ENCODE measurements at regions not wholly inside any gene's neighbourhood (a gene's known extent, or its start where the extent isn't known, plus 50 kb on each side); places are given as distances from the start of the nearest gene placed in this dataset.
"Not testable (repeated sequence)": the region's sequence is repeated elsewhere in the genome, so short reads cannot be mapped to it uniquely, and the experiment has no call there.

DNA sequence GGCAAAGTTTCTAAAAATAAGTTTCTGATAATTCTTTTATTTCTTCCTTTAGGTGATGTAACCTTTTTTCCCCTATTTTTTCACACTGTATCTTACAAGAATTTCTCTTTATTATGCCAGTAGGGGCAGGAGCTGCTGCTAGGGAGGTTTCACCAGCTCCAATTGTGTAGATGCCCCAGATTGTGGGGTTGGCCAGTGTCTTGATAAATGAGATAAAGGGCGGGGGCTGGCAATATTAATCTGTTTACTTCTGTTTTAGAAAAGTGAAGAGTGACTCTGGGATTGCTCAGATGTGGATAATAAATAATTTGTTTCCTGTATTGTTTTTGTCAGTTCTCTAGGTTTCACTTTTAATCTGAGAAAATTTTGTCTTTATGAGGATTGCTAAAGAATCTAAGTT is 190.4 kb downstream of the MC4R start:
- Histone ChIP-seq H3K27ac (replicated peaks) (no peak overlapping the region), H3K4me3 (replicated peaks; ENCODE audit: insufficient read depth, low read length) (no peak overlapping the region), H3K27me3 (ENCODE audit: insufficient read depth, poor library complexity, severe bottlenecking) (no peaks in the 10 kb centered on the region)
- DNase-seq (ENCODE audit: low read depth in 1 of 2, low spot score in 1 of 2) = no peak
- TF ChIP-seq, protein P1, sequence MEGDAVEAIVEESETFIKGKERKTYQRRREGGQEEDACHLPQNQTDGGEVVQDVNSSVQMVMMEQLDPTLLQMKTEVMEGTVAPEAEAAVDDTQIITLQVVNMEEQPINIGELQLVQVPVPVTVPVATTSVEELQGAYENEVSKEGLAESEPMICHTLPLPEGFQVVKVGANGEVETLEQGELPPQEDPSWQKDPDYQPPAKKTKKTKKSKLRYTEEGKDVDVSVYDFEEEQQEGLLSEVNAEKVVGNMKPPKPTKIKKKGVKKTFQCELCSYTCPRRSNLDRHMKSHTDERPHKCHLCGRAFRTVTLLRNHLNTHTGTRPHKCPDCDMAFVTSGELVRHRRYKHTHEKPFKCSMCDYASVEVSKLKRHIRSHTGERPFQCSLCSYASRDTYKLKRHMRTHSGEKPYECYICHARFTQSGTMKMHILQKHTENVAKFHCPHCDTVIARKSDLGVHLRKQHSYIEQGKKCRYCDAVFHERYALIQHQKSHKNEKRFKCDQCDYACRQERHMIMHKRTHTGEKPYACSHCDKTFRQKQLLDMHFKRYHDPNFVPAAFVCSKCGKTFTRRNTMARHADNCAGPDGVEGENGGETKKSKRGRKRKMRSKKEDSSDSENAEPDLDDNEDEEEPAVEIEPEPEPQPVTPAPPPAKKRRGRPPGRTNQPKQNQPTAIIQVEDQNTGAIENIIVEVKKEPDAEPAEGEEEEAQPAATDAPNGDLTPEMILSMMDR (IDR thresholded peaks at IDR 0.05; ENCODE audit: insufficient read depth, low read length) = no peak
- TF ChIP-seq GABPA (IDR thresholded peaks at IDR 0.05; ENCODE audit: low read depth) = no peak
- TF ChIP-seq, protein P2, sequence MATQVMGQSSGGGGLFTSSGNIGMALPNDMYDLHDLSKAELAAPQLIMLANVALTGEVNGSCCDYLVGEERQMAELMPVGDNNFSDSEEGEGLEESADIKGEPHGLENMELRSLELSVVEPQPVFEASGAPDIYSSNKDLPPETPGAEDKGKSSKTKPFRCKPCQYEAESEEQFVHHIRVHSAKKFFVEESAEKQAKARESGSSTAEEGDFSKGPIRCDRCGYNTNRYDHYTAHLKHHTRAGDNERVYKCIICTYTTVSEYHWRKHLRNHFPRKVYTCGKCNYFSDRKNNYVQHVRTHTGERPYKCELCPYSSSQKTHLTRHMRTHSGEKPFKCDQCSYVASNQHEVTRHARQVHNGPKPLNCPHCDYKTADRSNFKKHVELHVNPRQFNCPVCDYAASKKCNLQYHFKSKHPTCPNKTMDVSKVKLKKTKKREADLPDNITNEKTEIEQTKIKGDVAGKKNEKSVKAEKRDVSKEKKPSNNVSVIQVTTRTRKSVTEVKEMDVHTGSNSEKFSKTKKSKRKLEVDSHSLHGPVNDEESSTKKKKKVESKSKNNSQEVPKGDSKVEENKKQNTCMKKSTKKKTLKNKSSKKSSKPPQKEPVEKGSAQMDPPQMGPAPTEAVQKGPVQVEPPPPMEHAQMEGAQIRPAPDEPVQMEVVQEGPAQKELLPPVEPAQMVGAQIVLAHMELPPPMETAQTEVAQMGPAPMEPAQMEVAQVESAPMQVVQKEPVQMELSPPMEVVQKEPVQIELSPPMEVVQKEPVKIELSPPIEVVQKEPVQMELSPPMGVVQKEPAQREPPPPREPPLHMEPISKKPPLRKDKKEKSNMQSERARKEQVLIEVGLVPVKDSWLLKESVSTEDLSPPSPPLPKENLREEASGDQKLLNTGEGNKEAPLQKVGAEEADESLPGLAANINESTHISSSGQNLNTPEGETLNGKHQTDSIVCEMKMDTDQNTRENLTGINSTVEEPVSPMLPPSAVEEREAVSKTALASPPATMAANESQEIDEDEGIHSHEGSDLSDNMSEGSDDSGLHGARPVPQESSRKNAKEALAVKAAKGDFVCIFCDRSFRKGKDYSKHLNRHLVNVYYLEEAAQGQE (IDR thresholded peaks at IDR 0.05; ENCODE audit: insufficient replicate concordance, low read depth) = no peak
- no peak for TF ChIP-seq SPI1 (IDR thresholded peaks at IDR 0.05; ENCODE audit: borderline replicate concordance, low read depth)
- TF ChIP-seq POLR2AphosphoS5 (IDR thresholded peaks at IDR 0.05; ENCODE audit: low read depth) = no peak

- no peaks in the 10 kb centered on the region for H3K27me3 ChIP-seq (ENCODE audit: insufficient read depth, poor library complexity, severe bottlenecking)
- no peak overlapping the region for H3K4me3 ChIP-seq (replicated peaks; ENCODE audit: insufficient read depth, low read length)
- DNase-seq (ENCODE audit: low read depth in 1 of 2, low spot score in 1 of 2) = no peak
- no peak for TF ChIP-seq POLR2AphosphoS5 (IDR thresholded peaks at IDR 0.05; ENCODE audit: low read depth)
- TF ChIP-seq, protein P1 (IDR thresholded peaks at IDR 0.05; ENCODE audit: insufficient read depth, low read length) = no peak
- TF ChIP-seq, protein P2 (IDR thresholded peaks at IDR 0.05; ENCODE audit: insufficient replicate concordance, low read depth) = no peak
- TF ChIP-seq SPI1 (IDR thresholded peaks at IDR 0.05; ENCODE audit: borderline replicate concordance, low read depth) = no peak
- TF ChIP-seq GABPA (IDR thresholded peaks at IDR 0.05; ENCODE audit: low read depth) = no peak
- H3K27ac ChIP-seq (replicated peaks) = no peak overlapping the region
These were observed 191.9 kb downstream of the MC4R start for GRCh38 chr18:60180671-60181070.

- not testable (repeated sequence) for DNase-seq (ENCODE audit: low read depth in 1 of 2, low spot score in 1 of 2); H3K27me3 ChIP-seq (ENCODE audit: insufficient read depth, poor library complexity, severe bottlenecking); H3K4me3 ChIP-seq (replicated peaks; ENCODE audit: insufficient read depth, low read length); H3K27ac ChIP-seq (replicated peaks)
These were observed 194.4 kb downstream of the MC4R start for GRCh38 chr18:60178224-60178623.

GRCh38 chr18:60176259-60176658 is 196.3 kb downstream of the MC4R start:
- Histone ChIP-seq H3K27me3 (ENCODE audit: insufficient read depth, poor library complexity, severe bottlenecking) (no peaks in the 10 kb centered on the region), H3K27ac (replicated peaks) (no peak overlapping the region), H3K4me3 (replicated peaks; ENCODE audit: insufficient read depth, low read length) (no peak overlapping the region)
- TF ChIP-seq GABPA (IDR thresholded peaks at IDR 0.05; ENCODE audit: low read depth) (no peak), POLR2AphosphoS5 (IDR thresholded peaks at IDR 0.05; ENCODE audit: low read depth) (no peak), SPI1 (IDR thresholded peaks at IDR 0.05; ENCODE audit: borderline replicate concordance, low read depth) (no peak)
- TF ChIP-seq, protein P2 (IDR thresholded peaks at IDR 0.05; ENCODE audit: insufficient replicate concordance, low read depth) = no peak
- TF ChIP-seq, protein P1 (IDR thresholded peaks at IDR 0.05; ENCODE audit: insufficient read depth, low read length) = no peak
- no peak for DNase-seq (ENCODE audit: low read depth in 1 of 2, low spot score in 1 of 2)

All from HL-60 (cell line).